Fibroblast of skin of right biceps (primary cell): ENCODE measurements at regions not wholly inside any gene's neighbourhood (a gene's known extent, or its start where the extent isn't known, plus 50 kb on each side); places are given as distances from the start of the nearest gene placed in this dataset.
"Not testable (repeated sequence)": the region's sequence is repeated elsewhere in the genome, so short reads cannot be mapped to it uniquely, and the experiment has no call there.

Source experiments
- DNase-seq: peaks from one replicate; pipeline ENCODE4 v3.0.0-alpha.2; 2013

- no peak for DNase-seq
Measured at GRCh38 chr19:33866696-33867095, 70.0 kb downstream of the KCTD15 start.

- no peak for DNase-seq
Measured at GRCh38 chr19:33868076-33868735, 71.5 kb downstream of the KCTD15 start.

GRCh38 chr19:33868788-33869412 is 72.2 kb downstream of the KCTD15 start:
- peak; percentile 27 for DNase-seq

- not testable (repeated sequence) for DNase-seq
Measured at GRCh38 chr19:33870298-33870932, 73.7 kb downstream of the KCTD15 start.

- no peak for DNase-seq
Measured at GRCh38 chr19:33871605-33872004, 74.9 kb downstream of the KCTD15 start.

- DNase-seq: no peak
Measured at GRCh38 chr19:33872445-33873320, 76.0 kb downstream of the KCTD15 start.

GRCh38 chr19:33875071-33875470 is 78.4 kb downstream of the KCTD15 start:
- DNase-seq: no peak

- DNase-seq: no peak
Measured at GRCh38 chr19:33876192-33876591, 79.5 kb downstream of the KCTD15 start.

- DNase-seq: no peak
Measured at GRCh38 chr19:33878030-33878544, 81.4 kb downstream of the KCTD15 start.

- DNase-seq: no peak
Measured at GRCh38 chr19:33878910-33879810, 82.5 kb downstream of the KCTD15 start.

- no peak for DNase-seq
Measured at GRCh38 chr19:33879818-33880575, 83.3 kb downstream of the KCTD15 start.

GRCh38 chr19:33883859-33884519 is 87.3 kb downstream of the KCTD15 start:
- DNase-seq: no peak

GRCh38 chr19:33885236-33885635 is 88.6 kb downstream of the KCTD15 start:
- no peak for DNase-seq

- DNase-seq: no peak
Measured at GRCh38 chr19:33887891-33888290, 91.2 kb downstream of the KCTD15 start.

GRCh38 chr19:33888665-33889064 is 92.0 kb downstream of the KCTD15 start:
- DNase-seq: no peak

- no peak for DNase-seq
Measured at GRCh38 chr19:33890569-33890968, 93.9 kb downstream of the KCTD15 start.

GRCh38 chr19:33891773-33892172 is 95.1 kb downstream of the KCTD15 start:
- DNase-seq: no peak

GRCh38 chr19:33894787-33895186 is 98.1 kb downstream of the KCTD15 start:
- DNase-seq: no peak

- no peak for DNase-seq
Measured at GRCh38 chr19:33895366-33895765, 98.7 kb downstream of the KCTD15 start.

GRCh38 chr19:33898062-33898677 is 101.5 kb downstream of the KCTD15 start:
- DNase-seq: no peak
